Stimulated activated CD4-positive, alpha-beta T cell treated with anti-CD3 and anti-CD28 coated beads, Interleukin-12 subunit alpha, Interleukin-12 subunit beta, amount 100 ng/mL, for 24 hours (primary cell): ENCODE measurements at regions not wholly inside any gene's neighbourhood (a gene's known extent, or its start where the extent isn't known, plus 50 kb on each side); places are given as distances from the start of the nearest gene placed in this dataset.

Experiments
- DNase-seq, 2 experiments: peaks; one replicate each; pipeline ENCODE4 v3.0.0-alpha.2; 2020; ENCODE audit warnings: low read depth in 2 of 2

DNA sequence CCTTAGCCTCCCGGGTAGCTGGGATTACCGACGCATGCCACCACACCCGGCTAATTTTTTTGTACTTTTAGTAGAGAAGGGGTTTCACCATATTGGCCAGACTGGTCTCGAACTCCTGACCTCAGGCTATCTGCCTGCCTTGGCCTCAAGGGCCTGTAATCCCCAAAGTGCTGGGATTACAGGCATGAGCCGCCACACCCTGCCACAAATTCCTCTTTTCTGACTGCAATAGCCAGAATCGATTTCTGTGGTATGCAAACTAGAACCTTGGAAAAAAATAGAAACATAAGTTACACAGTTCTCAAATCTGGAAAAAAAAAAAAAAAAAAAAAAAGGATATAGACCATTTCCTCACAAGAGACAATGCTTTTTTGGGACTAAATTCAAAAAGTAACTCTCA is 184.6 kb upstream of the EGLN3 start:
- no peak for DNase-seq

DNA sequence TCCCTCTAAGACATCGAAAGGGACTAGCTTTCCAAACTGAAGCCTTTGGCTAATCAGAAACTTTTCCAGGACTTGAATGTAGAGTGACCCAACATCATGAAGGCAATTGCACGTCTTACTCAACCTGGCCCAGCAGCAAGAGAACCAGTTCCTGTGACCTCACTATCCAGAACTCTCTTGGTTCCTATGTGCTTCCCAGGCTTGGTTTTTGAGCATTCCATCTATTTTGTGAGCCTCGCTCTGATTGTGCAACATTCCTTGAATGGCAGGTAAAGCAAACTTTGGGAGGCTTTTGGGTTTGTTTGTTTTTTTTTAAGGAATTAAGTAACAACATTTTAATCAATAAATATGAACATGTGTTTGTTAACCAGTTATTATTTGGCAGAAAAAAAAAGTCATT is 183.6 kb upstream of the EGLN3 start:
- DNase-seq: no peak

DNA sequence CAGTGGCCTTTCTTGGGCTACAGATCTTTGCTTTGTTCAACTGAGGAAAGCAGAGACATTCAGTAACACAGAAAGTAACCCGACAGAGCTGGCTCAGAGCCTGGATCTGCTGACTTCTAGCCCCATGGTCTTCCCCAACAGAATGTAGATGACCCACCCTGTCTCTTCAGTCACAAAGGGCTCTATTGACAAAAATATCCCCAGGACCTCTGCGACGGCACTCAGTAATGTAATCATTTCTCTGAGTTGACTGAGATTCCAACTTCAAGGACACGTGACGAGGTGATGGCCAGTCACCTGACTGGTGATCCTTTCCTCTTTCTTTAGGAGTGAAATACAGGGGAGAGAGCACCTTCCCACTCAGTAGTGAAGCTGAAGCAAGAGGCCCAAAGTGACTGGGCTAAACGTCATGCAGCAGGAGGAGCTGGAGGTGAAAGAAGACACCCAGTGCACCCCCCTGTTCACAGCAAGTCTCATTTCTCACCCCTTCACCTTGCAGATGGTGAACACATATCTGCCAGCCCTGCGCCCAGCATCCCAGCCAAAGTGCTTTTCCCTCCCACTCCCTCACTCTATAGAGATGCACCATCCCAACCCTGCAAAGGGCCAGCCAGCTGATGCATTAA is 179.2 kb upstream of the EGLN3 start:
- no peak for DNase-seq

DNA sequence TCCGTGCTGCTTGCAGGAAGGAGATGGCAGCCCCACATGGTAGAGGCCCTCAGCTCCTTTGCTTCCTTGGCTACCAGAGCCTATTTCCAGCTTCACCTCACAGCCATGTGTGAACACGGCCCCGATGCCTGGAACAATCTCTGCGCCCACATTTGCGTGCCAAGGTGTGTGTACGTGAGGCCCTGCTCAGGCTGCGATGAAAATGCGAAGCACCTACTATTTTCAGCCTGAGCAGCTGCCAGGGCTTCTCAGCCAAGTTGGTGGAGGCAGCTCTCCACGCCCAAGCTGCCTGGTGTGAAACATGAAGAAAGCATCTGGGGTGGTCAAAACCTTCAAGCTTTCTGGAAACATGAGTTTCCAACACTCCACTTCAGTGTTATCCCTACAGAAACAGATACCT is 177.8 kb upstream of the EGLN3 start:
- DNase-seq: no peak

DNA sequence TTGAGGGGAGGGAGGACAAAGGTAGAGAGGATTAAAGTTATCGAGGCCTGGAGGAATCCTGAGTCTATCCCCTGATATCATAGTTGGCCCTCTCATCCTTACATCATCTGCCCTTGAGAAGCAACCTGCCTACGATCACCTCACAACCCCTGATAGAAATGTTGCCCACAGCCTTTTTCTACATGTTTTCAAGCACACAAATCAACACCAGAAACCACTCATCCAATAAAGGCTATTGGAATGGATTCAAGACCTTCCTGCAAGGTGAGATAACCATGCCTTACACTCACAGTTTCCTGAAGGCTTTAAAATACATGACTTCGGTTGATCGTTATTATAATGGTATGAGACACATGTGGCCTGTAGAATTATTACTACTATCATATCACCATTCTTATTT is 175.7 kb upstream of the EGLN3 start:
- no peak for DNase-seq

DNA sequence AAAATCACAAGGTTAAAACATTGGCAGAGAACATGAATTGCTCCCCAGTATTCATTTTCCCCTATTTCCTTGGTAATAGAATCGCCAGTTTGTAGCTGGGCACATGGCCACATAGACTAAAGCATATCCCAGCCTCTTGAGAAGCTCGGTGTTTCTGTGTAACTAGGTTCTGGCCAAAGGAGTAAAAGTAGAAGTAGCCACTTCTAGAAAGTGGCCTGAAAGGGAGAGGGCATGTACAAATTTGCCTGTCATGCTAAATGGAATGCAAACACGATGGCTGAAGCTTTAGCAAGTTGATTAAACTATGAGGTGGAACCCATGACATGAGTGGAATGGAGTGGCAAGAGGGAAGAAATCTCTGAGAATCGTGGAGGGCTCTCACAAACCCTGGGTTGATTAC is 173.7 kb upstream of the EGLN3 start:
- DNase-seq: no peak

DNA sequence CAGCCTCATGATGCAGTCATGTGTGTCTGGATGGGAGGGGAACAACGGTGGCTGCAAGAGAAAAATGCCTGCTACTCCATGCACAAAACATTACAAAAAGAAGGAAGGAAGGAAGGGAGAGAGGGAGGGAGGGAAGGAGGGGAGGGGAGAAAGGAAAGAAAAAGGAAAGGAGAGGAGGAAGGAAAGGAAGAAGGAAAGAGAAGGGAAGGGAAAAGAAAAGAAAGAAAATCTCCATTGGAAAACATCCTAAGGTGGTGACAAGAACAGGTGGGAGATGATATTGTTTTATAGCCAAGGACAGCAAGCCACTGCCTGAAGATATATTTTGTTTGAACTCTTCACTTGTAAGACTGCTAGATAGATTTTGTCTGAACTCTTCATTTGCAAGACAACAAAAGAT is 171.8 kb upstream of the EGLN3 start:
- DNase-seq: no peak

DNA sequence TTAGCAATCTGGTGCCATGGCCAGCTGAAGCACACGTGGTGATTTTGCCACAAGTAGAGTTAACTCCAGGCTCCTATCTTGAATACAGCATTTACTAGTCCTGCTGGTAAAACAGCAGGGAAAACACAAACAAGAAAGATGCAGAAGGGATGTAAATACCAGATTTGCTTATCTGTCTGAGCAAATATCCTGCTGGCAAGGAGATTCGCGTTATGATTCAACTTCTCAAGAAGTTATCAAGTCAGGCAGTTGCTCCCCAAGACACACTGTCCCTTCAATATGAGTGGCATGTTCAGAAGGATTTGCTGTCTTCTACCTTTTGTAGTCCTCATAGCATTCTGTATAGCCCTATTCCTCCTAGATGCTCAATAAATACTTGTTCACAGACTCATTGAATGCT is 171.2 kb upstream of the EGLN3 start:
- no peak for DNase-seq

DNA sequence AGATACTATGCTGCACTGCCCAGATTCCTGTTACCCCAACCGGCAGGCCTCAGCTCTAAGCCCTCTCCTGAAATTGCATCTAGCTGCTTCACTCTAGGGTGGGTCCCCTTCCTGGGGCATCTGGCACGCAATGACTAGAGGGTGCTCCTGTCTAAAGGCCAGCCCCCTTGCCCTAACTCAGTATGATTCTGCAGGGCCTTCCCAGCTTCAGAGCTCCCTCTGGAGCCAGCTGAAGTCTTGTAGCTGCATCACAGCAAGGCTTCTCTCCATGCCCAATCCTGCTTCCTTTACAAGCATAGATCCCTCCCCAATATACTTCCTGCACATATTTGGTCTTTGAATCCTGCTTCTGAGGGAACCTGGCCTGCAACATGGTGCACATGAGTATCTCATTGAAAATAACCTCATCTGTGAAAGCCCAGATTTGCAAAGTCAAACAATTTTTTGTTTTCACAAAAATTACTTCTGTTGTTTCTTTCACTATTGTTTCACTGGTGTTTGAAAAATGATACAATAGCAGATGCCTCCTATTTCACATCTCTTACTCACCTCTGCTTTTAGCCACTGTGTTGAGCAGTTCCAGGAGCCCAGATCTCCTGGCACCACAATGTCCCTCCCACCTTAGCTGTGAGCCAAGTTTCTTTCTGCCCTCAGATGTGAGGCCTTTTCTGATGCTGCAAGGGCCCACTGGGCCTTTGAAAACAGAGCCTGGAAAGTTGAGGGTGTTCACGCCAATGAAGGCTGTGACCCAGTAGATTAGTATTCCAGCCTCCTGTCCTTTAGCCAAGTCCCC is 169.5 kb upstream of the EGLN3 start:
- DNase-seq: no peak

DNA sequence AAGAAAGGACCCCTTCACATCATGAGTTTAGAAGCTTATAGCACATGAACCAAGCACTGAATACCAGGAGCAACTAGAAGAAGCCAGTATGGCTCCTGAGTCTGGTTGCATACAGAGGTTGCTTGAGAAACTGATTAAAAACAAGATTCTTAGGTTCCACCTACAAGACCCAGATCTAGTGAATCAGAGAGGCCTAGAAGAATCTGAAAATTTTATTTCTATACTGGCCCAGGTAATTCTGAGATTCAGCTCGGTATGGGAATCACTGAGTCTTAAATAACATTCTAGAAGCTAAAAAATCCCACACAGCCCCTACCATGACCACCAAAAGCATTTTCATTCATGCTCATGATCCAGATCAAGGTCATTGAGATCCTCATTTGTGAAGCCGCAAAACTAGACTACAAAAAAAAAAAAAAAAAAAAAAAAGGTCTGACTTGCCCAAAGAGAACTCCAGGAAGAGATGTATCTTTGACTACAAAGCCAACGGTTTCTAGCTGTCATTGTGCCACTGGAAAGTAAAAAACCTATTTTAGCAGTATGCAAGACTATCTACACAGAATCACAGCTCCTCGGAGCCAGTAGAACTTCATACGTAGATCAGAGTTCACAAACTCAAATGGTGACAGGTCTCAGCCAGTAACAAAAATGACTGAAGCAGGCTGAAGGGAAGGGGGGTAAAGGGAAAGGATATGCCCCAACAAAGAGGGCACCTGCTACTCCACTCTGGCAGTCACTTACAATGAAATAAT is 168.4 kb upstream of the EGLN3 start:
- no peak for DNase-seq

DNA sequence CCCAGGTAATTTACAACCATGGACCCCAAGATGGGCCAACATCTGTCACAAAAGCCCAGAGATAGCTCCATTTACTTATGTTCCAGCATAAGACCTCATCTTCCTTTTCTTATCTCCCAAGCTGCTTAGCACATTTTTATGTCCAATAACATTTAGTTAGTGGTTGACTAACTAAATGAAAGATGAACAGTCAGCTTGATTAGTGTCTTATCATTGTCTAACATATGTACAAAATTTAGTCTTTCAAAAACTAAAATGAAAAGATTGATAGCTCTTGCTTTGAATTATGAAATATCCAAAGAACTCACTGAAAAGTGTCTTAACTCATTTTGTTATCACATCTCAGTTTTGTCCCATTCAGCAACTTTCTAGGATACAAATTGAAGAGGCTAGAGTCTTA is 163.1 kb upstream of the EGLN3 start:
- no peak for DNase-seq

DNA sequence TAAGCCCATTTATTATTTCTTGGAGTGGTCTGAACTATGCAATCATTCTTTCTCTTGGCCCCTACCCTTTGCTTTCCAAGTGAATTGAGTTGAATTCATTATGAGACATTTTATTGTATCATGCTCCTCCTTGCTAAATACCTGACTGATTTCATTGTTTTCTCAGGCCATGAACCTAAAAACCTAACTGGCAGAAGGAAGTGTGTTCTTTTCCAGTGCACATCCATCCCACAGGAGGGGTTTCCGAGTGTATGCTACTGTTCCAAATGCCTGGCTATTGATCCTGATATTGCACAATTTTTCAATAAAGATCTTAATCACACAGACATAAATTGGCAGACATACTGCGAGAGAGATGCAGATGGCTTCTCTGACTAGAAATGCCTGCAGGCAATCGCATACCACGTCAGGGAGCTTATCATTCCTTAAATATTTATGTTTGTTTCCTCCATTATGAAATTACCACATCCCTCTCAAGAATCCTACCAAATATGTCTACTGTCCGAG is 162.2 kb upstream of the EGLN3 start:
- DNase-seq: no peak

DNA sequence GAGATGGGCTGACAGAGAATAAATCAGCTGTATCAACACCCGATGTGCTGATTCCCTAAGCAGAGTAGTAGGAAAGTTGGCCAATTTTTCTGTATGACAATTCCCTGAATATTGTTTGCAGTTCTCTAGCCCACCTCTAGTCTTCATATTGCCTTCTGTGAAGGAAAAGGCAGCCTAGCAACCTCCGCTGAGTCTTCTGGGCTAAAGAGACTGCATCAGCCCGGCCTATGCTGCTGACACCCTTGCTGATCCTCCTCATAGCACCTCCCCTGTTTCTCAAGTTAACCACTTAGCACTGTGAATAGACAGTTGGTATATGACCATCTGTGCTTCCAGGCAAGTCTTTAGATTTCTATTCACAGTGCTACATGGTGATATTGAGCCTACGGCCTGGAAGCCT is 161.1 kb upstream of the EGLN3 start:
- DNase-seq: no peak

DNA sequence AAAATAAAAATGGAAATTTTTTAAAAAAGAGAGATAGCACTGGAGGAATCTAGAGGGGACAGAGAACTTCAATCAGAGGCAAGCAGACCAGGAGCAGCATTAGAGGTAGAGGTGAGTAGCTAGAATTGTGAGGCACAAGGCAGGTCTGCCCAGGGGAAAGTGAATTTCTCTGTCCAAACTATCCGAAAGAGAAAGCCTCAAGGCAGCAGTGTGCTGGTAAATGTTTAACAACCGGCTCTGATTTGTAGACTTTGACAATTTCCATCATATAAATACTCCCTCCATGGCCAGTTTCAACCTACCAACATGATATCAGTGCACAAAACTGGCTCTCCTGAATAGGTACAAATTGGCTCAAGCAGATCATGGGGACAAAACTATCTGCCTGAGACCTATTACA is 160.6 kb upstream of the EGLN3 start:
- no peak for DNase-seq

DNA sequence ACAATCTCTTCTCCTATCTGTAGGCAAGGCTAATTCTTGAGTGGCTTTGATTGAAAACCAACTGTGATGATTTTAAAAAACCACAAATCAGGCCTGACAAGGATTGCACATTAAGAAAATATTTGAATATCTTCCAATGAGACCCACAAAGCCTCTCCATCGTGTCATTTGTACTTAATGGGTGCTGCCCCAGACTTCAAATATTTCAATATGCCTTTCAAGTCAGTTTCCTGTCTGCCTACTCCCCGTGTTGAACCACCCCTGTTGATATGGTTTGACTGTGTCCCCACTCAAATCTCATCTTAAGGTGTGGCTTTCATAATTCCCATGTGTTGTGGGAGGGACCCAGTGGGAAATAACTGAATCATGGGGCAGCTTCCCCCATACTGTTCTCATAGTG is 159.7 kb upstream of the EGLN3 start:
- no peak for DNase-seq

DNA sequence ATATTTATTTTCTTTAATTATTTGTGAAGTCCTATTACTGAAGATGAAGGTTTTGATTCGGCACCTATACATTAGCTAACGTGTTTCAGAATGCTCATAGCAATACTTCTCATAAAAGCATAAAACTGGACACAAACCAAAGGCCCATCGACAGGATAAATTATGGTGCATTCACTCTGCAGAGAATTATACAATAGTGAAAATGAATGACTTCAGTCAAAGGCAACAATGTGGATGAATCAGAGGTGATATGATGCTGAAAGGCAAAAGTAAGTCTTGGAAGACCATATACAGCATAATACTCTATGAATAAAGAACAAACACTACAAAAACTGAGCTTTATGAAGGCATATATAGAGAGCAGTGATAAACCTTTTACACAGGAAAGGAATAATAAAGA is 156.6 kb upstream of the EGLN3 start:
- no peak for DNase-seq

DNA sequence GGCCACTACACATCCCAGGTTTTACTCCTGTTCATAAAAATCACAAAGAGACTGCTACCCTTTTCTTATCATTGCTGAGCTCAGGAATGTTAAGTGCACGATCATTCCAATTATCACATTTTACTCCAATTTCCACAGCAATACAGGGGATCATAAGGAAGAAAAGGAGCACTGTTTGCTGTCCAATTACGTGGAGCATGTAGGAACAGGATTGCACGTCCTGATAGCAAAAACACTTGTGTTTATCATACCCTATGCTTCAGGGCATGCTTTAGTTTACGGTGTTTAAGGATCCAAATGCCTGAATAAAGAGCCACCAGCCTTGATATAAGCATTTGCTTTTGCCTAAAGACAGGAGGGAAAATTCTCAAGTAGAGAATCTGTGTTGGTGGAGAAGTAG is 155.4 kb upstream of the EGLN3 start:
- DNase-seq: no peak

DNA sequence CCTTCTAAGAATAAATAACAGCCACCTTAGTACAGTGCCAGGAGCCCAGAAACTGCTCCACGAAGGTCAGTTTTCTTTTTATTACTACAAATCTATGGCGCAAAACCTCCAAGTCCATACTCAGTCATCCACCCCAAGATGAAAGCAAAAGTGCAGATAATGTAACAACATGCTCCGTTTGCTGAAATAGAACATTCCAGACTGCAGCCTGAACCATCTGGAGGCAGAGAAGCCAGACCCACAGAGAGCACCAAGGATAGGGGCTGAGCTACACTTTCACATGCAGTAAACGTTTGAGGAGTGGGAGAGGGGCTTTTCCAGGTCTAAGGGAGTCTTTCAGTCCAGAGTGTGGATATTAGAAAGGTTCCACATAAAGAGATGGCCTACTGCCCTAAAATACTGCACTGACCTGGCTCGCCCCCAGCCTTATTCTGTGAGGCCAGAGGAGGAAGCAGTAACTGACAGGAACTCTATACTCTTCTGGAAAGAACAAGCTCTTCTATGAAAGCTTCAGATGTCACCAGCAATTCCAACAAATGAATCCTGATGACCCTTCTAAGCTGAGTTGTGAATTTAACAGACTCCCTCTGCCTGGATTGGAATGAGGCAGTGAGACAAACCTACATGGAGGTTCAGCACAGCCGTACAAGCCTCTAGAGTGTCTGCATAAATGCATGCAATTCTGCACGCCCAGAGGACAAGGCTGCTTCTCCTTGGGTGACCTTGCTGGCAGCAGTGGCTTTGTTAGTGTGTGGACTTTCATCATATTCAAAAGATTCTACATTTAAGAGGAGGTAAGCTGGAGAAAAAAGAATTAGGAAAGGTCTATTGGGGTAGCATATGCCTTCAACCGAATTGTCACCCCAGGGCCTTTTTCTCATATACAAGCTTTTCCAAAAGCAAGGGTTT is 153.9 kb upstream of the EGLN3 start:
- no peak for DNase-seq

DNA sequence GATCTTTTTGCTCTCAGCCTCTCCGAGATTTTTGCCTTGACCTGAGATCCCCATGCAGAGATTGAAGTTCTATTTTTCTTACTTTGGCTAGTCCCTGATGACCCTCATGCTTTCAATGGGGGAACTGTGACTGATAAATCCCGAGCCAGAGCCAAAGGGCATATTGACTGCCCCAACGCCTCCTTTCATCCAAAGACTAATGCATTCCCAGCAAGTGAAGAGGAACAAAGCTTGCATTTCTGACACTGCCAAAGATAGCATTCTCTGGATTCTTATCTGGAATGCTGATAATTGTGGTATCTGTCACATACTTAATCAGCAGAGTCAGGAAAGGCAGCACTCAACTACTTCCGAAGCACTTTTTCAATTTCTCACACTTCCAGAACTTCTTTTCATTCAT is 152.3 kb upstream of the EGLN3 start:
- no peak for DNase-seq

DNA sequence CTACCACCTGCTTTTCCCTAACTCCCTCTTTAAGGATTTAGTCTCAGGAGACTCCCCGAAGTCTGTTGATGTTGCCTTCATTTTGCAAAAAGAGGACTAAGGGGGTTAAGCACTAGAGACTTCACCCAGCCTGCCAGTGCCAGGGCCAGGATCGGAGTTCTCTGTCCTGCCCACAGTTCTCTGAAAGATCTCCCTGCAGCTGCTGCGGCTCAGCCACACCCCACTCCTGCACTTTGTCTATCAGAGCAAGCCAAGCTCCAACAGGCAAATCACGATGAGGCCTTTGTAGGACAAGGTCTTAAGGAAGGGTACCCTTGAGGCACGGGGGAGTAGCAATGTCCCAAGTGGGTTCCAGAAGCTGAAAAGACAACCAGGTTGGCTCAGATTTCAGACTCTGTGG is 148.8 kb upstream of the EGLN3 start:
- DNase-seq: no peak

DNA sequence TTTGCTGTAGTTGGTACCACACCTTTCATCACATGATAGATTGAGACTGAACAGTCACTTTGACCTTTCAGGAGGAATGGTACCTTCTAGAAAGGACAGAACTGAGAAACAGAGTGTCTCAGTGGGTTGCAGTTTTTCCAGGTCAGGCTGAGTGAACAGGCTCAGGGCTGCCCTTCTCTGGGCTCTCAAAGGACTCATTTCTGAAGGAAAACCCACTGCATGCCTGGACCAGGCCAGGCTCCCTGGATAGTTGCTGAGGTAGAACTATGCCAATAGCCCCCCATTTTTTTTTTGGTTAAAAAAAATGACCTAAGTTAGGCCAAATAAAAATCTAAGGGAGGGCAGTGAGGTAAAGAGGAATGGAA is 148.1 kb upstream of the EGLN3 start:
- DNase-seq: no peak
